ENCODE measurements at regions not wholly inside any gene's neighbourhood (a gene's known extent, or its start where the extent isn't known, plus 50 kb on each side); places are given as distances from the start of the nearest gene placed in this dataset.
"Not testable (repeated sequence)": the region's sequence is repeated elsewhere in the genome, so short reads cannot be mapped to it uniquely, and the experiment has no call there.

DNA sequence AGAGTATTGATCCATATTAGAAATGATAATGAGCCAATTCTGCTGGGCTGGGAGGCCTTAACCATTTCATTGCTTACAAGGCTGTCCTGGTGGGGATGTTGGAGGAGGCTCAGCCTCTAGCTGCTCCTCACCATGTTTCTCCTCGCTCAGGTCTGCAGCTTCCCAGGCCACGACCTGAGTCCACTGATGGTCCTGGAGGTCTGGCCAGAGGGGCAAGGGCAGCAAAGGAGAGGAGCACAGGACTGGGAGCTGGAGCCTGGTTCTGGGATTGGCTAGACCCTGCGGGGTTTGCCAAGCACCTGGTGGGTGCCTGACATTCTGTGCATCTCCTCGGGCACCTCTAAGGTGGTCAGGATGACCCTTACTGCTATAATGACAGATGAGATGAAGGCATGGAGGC lies 92.6 kb downstream of the KIF26A start:
- no peak for DNase-seq

DNA sequence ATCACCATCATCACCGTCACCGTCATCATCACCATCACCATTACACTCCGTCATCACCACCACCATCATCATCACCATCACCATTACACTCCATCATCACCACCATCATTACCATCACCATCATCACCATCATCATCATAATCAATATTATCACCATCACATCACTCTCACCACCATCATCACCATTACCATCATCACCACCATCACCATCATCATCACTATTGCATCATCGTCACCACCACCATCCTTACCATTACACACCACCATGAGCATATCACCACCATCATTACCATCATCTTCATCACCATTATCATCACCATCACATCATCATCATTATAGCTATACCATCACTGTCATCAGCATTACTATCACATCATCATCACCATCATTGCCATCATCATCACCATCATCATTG lies 93.7 kb downstream of the KIF26A start:
- no peak for DNase-seq

DNA sequence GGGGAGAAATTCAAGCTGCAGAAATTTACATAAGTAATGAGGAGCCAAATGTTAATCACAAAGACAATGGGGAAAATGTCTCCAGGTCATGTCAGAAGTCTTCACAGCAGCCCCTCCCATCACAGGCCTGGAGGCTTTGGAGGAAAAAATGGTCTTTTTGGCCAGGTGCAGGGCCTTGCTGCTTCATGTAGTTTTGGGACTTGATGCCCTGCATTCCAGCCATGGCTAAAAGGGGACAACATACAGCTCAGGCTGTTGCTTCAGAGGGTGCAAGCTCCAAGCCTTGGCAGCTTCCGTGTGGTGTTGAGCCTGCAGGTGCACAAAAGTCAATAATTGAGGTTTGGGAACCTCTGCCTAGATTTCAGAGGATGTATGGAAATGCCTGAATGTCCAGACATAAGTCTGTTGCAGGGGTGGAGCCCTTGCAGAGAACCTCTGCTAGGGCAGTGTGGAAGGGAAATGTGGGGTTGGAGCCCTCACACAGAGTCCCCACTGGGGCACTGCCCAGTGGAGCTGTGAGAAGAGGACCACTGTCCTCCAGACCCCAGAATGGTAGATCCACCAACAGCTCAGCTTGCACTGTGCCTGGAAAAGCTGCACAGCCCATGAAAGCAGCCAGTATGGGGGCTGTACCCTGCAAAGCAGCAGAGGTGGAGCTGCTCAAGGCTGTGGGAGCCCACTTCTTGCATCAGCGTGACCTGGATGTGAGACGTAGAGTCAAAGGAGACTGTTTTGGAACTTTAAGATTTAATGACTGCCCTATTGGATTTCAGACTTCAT lies 95.8 kb downstream of the KIF26A start:
- DNase-seq = not testable (repeated sequence)

DNA sequence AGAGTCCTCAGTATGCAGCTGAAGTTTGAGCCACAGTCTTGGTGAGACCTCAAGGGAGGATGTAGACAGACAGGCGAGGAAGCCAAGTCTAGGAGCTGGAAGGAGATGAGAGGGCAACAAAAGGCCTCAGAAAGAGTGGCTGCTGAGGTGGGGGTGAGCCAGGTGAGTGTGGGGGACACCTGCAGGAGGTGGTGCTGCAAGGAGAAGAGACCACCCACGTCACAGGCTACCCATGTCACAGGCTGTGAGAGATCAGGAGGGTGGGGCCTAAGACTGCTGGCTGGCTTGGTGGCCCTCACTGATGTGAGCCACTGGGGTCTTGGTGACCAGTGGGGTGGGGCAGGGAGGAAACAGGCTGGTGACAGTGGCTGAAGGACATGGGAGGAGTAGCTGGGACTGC lies 97.3 kb downstream of the KIF26A start:
- no peak for DNase-seq

DNA sequence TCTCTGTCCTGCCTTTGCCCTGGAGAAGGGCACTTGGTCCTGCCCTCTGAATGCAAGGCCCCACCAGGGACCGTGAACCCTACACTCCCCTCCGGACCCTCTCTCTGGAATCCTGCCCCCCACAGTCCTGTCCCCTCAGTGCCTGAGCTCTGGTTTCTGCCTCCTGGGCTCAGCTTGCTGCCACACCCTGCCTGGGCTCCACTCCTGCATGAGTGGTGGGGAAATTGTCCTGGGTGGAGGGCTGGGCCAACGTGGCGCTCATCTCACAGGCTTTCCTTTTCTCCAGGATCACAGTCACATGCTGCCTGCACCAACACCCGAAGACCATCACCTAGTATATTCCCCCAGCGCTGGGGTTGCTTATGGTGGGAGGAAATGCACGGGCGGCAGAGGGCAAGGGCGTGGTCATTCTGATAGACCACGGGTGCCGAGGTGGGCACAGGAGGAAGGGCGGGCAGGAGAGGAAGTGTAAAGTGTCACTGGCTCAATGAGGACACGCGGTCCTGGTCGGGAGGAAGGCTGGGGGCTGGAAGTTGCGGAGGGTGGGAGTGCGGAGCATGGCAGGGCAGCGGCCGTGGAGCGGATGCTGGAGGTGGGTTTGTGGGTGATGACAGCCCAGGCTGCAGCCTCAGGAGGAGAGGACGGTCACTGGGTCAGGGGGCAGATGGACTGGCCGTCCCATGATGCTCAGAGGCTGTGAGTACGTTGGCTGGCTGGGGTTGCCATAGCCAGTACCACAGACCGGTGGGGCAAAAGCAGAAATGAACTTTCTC lies 99.5 kb downstream of the KIF26A start:
- DNase-seq = no peak

DNA sequence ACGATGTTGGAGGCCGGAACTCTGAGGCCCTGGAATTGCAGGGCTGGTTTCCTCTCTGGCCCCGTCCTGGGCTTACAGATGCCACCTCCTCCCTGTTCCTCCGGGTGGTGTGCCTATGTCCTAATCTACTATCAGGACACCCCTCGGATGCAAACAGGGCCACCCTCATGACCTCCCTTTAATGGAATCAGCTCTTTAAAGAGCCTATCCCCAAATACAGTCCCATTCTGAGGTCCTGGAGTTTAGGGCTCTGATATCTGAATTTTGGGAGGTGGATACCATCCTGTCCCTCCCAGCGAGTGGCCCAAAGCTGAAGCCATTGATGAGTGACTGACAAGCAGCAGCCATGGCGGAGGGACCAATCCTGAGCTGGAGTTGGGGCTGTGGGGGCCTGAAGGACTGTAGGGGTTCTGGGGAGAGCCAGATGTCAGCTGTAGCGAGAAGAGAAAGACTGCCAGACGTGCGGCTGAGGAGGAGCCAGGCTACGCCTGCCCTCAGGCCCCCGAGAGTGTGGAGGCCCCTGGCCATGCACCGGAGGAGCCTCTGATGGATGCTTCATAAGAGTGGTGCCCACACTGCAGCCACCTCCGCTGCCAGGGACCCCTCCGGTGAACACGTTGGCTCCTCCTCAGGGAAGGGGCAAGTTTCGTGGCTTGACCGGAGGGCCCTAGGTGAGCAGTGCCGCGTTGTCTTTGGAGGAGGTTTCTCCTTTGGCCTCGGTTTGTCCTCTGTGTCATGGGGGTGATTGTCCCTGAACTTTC lies 100.2 kb downstream of the KIF26A start:
- DNase-seq = no peak

DNA sequence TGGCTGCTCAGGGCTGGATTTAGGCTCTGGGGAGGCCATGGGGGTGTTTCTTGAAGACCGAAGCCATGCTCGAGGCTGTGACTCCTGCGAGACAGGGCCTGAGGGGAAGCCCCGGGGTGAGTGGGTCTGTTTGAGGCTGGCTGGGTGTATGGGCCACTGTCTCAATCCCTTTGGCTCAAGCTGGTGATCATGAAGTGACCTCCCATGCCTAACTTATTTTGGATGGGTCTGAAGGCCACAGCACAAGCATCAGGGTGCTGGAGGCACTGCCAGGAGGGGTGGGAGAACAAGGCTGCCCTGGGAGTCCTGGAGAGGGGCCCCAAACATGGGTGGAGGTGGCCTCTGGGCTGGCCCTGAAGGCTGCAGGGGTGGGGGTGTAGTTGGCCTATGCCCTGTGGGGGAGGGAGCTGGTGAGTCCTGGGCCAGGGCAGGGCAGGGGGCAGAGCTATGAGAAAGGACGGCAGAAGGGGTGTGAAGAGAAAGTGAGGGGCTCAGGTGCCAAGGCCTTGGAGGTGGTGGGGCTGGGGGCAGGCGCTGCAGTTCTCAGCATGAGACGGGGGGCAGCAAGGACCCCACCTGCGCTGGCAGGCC lies 100.9 kb downstream of the KIF26A start:
- no peak for DNase-seq

DNA sequence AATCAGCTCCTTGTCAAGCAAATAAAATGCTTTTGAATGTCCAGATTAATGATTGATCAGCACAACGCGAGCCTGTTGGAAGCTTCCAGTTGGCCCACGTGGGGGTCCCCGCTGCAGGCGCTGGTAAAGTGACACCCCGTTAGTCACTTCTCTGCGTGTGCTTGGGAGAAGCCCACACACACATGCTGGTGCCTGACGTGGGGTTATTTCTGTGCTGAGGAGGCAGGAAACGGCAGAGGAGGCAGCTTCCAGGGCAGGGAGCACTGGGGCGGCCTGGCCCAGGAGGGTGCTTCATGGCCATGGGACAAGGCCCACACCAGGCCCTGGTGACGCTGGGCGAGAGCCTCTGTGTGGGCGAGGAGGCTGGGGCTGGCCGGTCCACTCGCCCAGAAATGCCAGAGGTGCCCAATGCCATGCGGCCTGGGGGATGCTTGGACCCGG lies 101.5 kb downstream of the KIF26A start:
- DNase-seq = no peak

DNA sequence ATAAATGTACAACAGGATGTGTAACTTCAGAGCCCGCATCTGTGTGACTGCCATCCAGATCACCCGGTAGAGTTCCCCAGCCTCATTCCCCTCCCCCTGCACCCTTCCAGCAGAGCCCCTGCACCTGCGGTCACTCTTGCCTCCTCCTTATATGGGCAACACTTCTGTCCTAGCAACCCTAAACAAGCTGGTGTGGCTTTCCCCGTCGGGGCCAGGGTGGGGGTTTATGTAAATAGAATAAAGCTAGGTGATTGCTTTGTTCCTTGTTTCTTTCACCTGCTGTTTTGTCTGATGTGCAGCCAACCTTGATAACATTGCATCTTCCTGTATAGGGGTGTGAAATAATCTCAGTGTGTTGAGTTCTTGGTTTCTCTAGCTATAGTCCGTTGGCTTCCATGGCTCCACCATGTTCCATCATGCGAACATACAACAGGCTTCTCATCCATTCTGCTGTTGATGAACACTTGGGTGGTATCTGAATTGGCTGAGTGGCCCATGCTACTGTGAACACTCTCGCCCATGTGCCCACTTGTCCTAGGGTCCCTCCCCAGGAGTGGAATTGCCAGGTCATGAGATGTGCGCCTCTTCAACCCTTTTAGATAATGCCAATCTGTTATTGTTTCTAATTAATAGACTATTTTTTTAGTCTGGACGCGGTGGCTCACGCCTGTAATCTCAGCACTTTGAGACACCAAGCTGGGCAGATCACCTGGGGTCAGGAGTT lies 102.2 kb downstream of the KIF26A start:
- no peak for DNase-seq

DNA sequence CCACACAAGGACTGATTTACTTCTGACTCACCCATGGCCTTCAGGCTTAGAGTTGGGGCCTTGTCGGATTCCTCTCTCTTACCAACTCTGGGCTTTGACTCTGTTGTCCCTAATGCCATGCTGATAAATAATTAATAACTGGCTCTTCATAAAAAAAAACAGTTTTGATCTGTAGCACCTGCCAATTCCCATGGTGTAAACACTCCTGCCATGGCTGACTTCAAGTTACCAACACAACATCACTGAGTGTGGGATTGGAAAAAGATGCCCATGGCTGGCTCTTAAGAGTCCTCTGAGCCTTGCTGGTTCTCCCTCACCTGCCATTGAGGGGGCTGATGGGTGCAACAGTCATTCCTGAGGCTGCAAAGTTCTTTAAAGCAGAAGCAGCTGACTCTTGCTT lies 104.8 kb downstream of the KIF26A start:
- no peak for DNase-seq

DNA sequence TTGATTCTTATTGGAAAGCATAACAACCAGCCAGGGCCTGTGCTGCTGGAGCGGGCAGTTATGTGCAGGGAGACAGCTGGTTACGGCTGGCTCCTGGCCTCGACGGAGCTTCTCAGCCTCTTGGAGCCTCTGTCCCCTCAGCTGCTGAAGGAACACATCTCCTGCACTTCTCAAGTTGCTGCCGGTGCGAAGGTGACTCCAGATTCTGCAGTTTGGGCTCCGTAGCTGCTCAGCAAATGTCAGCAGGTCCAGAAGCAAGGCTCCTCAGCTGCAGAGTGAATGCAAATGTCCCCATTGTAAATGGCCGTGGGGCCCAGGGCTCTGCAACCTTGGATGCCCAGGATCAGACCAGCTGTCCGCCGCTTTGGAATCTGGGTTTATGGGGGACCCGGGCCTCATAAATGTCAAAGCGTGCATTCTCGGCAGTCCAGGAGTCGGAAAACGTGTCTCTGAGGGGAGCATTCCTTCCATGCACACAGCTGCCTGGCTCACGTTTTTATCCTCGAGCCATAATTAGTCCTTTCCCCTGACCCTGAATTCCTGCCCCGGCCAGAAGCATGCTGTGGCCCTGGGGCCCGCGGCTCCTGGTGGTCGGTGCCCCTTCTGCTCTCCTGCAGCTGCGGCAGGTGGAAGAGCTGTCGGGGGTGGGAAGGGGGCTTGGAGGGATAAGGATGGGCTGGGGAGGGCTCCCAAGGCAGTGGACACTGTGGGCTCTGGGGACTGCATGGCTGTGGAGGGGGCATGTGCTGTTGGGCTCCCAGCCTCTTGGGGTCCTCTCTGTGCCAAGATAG lies 106.0 kb downstream of the KIF26A start:
- DNase-seq = no peak

DNA sequence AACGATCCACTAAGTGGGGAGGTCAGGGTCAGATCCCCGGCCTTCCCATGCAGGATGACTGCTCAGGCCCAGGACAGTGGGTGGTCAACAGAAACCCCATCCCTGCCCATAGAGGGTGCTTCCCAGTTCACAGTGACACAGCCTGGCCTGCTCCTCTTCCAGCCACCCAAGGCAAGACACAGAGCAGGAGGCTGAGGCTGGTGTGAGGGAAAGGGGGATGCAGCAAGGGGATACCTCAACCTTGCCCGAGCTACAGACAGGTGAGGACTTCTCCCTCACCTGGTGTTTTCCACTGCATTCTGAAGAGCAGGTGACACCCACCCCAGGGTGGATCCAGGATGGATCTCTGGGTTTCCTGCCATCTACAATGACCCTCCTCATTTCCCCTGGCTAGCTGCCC lies 106.7 kb downstream of the KIF26A start:
- no peak for DNase-seq

DNA sequence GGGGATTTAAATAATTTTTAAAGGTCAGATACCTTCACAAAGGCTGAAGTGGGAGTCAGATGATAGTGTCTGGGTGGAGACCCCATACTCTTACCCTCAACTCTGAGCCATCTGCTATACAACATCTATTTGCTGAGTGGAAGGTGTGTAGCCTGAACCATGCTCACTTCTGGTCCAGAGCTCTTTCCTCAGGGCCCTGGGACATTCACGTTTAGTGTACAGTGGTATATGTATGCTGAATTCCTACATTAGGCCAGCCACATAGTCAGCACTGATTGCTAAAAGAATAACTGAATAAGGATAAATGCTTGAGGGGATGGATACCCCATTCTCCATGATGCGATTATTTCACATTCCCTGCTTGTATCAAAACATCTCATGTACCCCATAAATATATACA lies 107.3 kb downstream of the KIF26A start:
- no peak for DNase-seq

DNA sequence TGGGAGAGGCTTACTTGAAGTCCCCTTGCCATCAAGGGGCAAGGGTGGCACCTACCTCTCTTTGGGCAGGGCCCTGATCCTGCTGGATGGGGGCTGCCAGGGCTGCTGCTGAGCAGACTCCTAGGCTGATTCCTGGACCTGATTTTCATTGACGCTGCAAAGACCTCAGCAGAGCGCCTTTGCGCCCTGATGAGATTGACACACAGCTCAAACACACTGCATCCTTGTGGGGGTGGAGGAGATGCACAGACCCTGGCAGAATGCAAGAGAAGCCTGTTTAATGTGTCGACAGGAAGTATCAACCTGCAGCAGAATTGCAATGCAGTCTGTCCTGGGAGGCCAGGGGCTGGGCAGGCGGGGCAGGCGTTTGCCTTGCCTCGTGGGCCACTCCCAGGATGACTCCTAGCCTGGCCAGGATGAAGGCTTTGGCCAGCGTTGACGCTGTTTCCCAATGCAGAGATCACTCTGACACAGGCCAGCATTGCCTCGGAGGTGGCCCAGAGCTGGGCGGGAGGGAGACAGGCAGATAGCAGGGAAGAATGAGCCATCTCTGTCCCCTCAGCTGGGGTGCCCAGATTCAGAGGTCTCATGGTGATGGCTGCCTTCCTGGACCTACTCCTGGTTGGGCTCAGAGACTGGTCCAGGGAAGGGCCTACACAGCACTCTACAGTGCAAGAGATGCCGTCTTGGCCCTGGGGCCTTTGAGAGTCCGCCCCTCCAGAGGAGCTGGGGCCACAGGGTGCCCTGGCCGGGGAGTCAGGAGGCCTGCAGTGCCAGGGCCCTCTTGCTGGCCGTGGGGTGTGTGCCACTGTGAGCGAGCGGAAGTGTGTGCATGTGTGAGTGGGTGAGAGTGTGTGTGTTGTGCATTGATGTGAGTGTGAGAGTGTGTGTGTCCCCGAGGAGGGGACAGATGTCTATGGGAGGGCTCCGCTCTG lies 108.3 kb downstream of the KIF26A start:
- DNase-seq = no peak

DNA sequence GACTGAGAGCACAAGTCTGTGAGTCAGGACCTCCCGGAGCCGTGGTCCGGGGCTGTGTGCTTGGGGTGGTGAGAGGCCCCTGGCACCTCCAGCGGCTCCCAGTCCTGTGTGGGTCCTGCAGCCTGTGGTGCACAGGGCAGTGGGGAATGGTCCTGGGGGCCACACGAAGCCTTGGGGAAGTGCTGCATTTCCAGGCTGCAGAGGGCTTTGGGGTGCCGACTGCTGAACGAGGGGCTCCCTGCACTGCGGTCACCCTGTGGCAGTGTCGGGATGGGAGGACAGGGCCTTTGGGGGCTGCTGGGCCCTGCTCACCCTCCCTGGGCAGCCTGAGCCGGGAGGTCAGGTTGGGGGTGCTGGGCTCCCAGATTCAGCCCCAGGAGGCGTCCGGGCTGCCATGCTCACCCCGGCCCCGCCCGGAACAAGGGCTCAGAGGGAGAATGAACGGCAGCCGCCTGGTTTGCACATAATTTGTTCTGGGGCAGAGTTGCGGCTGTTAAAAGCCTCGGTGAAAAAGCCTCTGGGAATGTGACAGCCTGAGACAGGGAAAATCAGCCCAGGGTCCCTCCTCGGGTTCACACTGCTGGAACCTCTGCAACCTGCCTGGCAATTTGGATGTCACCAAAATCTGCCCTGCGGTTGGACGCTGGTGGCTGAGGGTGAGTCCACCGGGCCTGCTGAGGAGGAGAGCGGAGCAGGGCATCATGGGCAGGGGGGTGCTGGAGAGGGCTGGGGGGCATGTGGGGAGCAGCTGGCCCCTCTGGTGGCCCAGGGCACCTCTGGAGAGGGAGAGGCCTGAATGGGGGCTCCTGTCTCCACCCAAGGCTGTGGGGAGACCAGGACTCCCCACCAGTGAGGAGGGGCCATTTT lies 109.2 kb downstream of the KIF26A start:
- DNase-seq = no peak

DNA sequence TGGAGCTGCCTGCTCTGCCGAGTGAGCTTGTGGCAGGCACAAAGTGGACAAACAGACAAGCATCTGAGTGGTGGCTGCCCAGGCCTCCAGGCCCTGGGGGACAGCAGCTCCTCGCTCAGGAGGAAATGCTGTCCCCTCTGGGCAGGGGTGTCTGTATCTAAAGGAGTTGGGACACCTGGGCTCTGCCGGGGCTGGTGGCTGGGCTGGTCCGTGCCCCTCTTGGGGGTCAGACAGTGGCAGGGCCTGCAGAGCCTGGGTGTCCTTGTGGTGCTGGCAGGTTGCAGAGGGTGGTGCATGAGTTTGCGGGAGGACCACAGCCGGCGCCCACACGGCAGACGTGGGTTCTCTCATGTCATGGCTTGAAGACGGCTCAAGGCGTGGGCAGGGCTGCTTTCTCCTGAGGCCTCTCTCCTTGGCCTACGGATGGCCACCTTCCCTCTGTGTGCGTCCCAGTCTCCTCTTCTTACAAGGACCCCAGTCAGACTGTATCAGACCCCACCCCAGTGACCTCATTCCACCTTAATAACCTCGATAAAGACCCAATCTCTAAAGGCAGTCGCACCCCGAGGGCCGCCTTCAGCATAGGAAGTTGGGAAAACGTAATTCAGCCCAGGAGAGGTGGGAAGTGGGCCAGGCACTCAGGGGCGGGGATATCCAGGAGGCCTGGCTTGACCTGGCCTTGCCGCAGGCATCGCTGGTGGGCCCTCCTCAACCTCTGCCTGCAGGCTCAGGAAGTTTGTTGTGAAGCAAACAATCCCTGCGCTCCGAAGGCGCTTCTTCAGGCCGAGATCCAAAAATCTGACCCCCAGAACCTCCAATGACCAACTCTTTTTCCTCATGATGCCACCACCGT lies 110.0 kb downstream of the KIF26A start:
- DNase-seq = no peak

DNA sequence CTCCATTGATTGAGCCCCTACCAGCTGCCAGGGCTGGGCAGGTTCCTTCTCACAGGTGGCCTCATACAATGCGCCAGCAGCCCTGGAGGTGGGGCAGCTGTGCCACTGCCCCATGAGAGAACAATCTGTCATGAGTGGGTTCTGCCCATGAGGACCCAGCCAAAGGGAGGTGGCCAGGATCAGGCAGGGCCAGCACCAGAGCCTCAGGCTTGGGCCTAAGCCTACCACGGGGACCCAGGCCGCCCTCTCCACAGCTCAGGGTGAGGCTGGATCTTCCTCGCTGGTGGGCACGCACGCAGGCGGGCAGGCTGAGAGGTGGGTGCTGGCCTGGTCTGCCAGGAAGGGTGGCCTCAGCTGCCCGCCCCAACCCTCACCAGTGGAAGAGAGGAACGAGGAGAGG lies 110.7 kb downstream of the KIF26A start:
- DNase-seq = no peak

DNA sequence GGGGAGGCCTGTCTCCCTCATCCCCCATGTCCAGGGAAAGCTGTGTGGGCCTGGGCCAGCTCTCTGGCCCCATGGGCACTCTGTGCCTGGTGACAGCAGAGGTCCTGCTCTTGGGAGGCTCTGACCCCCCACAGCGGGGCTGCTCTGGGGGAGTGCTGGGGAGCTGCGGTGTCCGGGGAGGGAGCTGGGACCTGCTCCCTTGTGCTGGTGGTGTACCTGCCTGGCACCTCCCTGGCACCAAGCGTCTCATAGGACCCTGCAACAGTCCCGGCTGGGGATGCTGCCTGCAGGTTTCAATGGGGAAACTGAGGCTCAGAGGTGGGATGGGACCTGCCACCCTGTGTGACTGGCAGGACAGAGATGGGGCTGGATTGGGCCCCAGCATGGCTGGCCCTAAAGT lies 111.3 kb downstream of the KIF26A start:
- DNase-seq = no peak
